Lung (tissue), 11 donors: ENCODE measurements at regions not wholly inside any gene's neighbourhood (a gene's known extent, or its start where the extent isn't known, plus 50 kb on each side); places are given as distances from the start of the nearest gene placed in this dataset.

Experiments used
- ATAC-seq: fragments of 200-7000 bp; cut with Tn5 transposase; one replicate; pipeline ENCODE4 v1.9.1; 2020; ENCODE audit warnings: moderate number of reproducible peaks; ENCODE audit not compliant: insufficient read depth, low FRiP score
- DNase-seq, 3 donors: peaks; one replicate each; pipeline ENCODE4 v3.0.0-alpha.2; 2013 to 2017
- H3K27ac ChIP-seq, 2 donors: one replicate each; pipeline ENCODE4 v1.5.1; 2013; ENCODE audit warnings: mild to moderate bottlenecking in 2 of 2, moderate library complexity in 2 of 2, control low read depth in 1 of 2, inconsistent platforms in 1 of 2, low read depth in 1 of 2, low read length in 1 of 2
- H3K27me3 ChIP-seq, 3 donors: one replicate each; pipeline ENCODE4 v1.5.1; 2013; ENCODE audit warnings: low read length in 2 of 3; ENCODE audit not compliant: control insufficient read depth in 3 of 3, insufficient read depth in 3 of 3
- H3K36me3 ChIP-seq, 4 donors: one replicate each; pipeline ENCODE4 v1.5.1; 2013; ENCODE audit warnings: low read length in 4 of 4, mild to moderate bottlenecking in 1 of 4, moderate library complexity in 1 of 4; ENCODE audit not compliant: control insufficient read depth in 4 of 4, insufficient read depth in 4 of 4
- H3K4me1 ChIP-seq, 5 donors: one replicate each; pipeline ENCODE4 v1.5.1; 2013; ENCODE audit warnings: low read length in 5 of 5, mild to moderate bottlenecking in 2 of 5, moderate library complexity in 1 of 5; ENCODE audit not compliant: control insufficient read depth in 5 of 5, insufficient read depth in 5 of 5
- H3K4me3 ChIP-seq: one replicate; pipeline ENCODE4 v1.5.1; 2013; ENCODE audit warnings: mild to moderate bottlenecking, control low read depth, moderate library complexity
- H3K9ac ChIP-seq, 2 donors: one replicate each; pipeline ENCODE4 v1.5.1; 2013; ENCODE audit warnings: low read length in 2 of 2, control low read depth in 1 of 2; ENCODE audit not compliant: insufficient read depth in 1 of 2
- H3K9me3 ChIP-seq, 4 donors: one replicate each; pipeline ENCODE4 v1.5.1; 2013; ENCODE audit warnings: low read length in 3 of 4, mild to moderate bottlenecking in 1 of 4, moderate library complexity in 1 of 4; ENCODE audit not compliant: control insufficient read depth in 4 of 4, insufficient read depth in 3 of 4
- WGBS, 2 donors: extraction: QIAGEN DNeasy Blood & Tissue Kit; methylation state at CpG; one replicate each; pipeline ENCODE4 v1.1.7; 2013; 5-methylcytosine and 5-hydroxymethylcytosine counted together
- TF ChIP-seq, protein P1 (sequence below): IDR thresholded peaks from 2 replicates; pipeline ENCODE4 v1.5.1; 2012; ENCODE audit warnings: mild to moderate bottlenecking; ENCODE audit errors: control extremely low read depth, extremely low read depth
- donor health status: control.
- donor health status: control.
- donor health status: Bipolar disorder and iron deficiency.
- donor health status: healthy.
- donor health status: DM: yes; HTN: yes; CAD: no.

DNA sequence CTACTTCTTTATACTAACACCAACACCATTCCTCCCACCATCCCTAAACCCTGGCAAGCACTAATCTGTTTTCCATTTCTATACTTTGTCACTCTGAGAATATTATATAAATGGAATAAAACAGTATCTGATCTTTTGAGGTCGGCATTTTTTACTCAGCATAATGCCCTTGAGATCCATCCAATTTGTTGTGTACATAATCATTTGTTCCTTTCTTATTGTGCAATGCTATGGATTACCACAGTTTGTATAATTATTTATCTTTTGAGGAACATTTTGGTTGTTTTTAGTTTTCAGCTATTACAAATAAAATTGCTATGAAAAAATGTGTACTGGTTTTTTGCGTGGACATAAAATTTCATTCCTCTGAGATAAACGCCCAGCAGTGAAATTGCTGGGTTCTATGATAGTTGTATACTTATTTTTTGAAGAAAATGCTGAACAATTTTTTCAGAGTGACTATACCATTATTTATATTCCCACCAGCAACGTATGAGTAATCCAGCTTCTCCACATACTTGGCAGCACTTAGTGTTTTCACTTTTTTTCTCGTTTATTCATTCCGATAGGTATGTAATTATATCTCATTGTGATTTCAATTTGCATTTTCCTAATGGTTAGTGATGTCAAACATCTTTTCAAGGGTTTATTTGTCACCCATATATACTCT is 154.3 kb upstream of the DCAF8L1 start:
- Histone ChIP-seq H3K4me3 (no peak overlapping the region), H3K27ac (no peak overlapping the region), H3K27me3 (no peaks in the 10 kb centered on the region), H3K9ac (no peak overlapping the region), H3K9me3 (no peaks in the 10 kb centered on the region), H3K4me1 (no peaks in the 10 kb centered on the region), H3K36me3 (no peaks in the 10 kb centered on the region)
- DNase-seq (no peak), ATAC-seq (no peak)
- 69 to 89% methylated on average over 6 of the region's 6 CpGs for WGBS, 2 donors
- TF ChIP-seq, protein P1, sequence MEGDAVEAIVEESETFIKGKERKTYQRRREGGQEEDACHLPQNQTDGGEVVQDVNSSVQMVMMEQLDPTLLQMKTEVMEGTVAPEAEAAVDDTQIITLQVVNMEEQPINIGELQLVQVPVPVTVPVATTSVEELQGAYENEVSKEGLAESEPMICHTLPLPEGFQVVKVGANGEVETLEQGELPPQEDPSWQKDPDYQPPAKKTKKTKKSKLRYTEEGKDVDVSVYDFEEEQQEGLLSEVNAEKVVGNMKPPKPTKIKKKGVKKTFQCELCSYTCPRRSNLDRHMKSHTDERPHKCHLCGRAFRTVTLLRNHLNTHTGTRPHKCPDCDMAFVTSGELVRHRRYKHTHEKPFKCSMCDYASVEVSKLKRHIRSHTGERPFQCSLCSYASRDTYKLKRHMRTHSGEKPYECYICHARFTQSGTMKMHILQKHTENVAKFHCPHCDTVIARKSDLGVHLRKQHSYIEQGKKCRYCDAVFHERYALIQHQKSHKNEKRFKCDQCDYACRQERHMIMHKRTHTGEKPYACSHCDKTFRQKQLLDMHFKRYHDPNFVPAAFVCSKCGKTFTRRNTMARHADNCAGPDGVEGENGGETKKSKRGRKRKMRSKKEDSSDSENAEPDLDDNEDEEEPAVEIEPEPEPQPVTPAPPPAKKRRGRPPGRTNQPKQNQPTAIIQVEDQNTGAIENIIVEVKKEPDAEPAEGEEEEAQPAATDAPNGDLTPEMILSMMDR: no peak

DNA sequence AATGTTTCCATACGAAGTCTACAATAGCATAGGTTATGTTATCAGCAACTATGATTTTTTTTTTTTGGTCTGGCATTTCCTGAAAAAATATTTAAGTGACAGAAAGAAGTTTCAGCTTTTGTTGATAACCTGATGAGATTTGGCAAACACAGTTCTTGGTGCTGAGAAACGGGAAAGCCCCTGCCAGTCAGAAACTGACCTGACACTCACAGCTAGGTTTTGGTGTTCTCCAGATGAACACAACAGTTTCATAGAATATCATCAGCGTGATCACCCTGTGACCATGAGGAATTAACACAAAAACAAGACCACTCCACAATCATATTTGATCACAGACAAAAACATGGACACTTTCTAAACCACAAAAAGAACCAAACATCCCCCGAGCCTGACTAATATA is 152.5 kb upstream of the DCAF8L1 start:
- ATAC-seq (no peak), DNase-seq (no peak)
- Histone ChIP-seq H3K27ac (no peak overlapping the region), H3K9ac (no peak overlapping the region), H3K27me3 (no peaks in the 10 kb centered on the region), H3K9me3 (no peaks in the 10 kb centered on the region), H3K4me1 (no peaks in the 10 kb centered on the region), H3K4me3 (no peak overlapping the region), H3K36me3 (no peaks in the 10 kb centered on the region)
- 44 to 62% methylated on average over 4 of the region's 4 CpGs for WGBS, 2 donors
- TF ChIP-seq, protein P1: no peak

DNA sequence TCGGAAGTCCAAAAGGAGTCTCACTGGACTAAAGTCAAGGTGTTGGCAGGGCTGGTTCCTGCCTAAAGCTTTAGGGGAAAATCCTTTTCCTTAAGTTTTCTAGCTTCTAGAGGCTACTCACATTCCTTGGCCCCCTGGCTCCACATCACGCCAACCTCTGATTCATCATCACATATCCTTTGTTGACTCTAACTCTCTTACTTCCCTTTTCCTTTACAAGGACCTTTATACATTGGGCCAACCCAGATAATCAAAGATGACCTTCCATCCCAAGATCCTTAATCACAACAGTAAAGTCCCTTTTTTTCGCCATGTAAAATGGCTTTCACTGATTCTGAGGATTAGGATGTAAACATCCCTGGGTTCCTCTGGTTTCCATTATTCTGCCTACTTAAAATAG is 146.4 kb upstream of the DCAF8L1 start:
- no peaks in the 10 kb centered on the region for H3K27me3 ChIP-seq
- no peak overlapping the region for H3K27ac ChIP-seq
- no peak overlapping the region for H3K9ac ChIP-seq
- H3K4me1 ChIP-seq: no peaks in the 10 kb centered on the region
- 65 to 77% methylated on average over 3 of the region's 3 CpGs for WGBS, 2 donors
- H3K36me3 ChIP-seq: no peaks in the 10 kb centered on the region
- H3K9me3 ChIP-seq: no peaks in the 10 kb centered on the region
- no peak overlapping the region for H3K4me3 ChIP-seq
- DNase-seq (no peak), ATAC-seq (no peak)
- TF ChIP-seq, protein P1: no peak

- no peak overlapping the region for H3K4me3 ChIP-seq
- no peaks in the 10 kb centered on the region for H3K9me3 ChIP-seq
- H3K27me3 ChIP-seq: no peaks in the 10 kb centered on the region
- ATAC-seq: no peak
- H3K9ac ChIP-seq: no peak overlapping the region
- no peak overlapping the region for H3K27ac ChIP-seq
- TF ChIP-seq, protein P1: no peak
- H3K4me1 ChIP-seq: no peaks in the 10 kb centered on the region
- H3K36me3 ChIP-seq: no peaks in the 10 kb centered on the region
- DNase-seq: no peak
Measured at GRCh38 chrX:28126886-28127285, 145.6 kb upstream of the DCAF8L1 start.
